HG03469 (cell line): ENCODE measurements at regions not wholly inside any gene's neighbourhood (a gene's known extent, or its start where the extent isn't known, plus 50 kb on each side); places are given as distances from the start of the nearest gene placed in this dataset.
"Not testable (repeated sequence)": the region's sequence is repeated elsewhere in the genome, so short reads cannot be mapped to it uniquely, and the experiment has no call there.

ENCODE experiments used
- ATAC-seq: cut with Tn5 transposase; IDR thresholded peaks from one replicate; pipeline ENCODE4 v1.9.1; 2021; ENCODE audit warnings: mild to moderate bottlenecking, moderate library complexity, moderate number of reproducible peaks; ENCODE audit not compliant: unreplicated experiment

GRCh38 chr1:232146514-232146913 lies 483.4 kb downstream of the SIPA1L2 start:
- no peak for ATAC-seq

GRCh38 chr1:232145768-232146167 lies 484.2 kb downstream of the SIPA1L2 start:
- ATAC-seq = no peak

GRCh38 chr1:232144696-232145230 lies 485.2 kb downstream of the SIPA1L2 start:
- no peak for ATAC-seq

- ATAC-seq = no peak
Measured at GRCh38 chr1:232143315-232143886, 486.5 kb downstream of the SIPA1L2 start.

GRCh38 chr1:232142403-232143314 lies 487.3 kb downstream of the SIPA1L2 start:
- ATAC-seq = no peak

- ATAC-seq = not testable (repeated sequence)
Measured at GRCh38 chr1:232141167-232141448, 488.8 kb downstream of the SIPA1L2 start.

- no peak for ATAC-seq
Measured at GRCh38 chr1:232140419-232141166, 489.3 kb downstream of the SIPA1L2 start.

GRCh38 chr1:232139444-232139843 lies 490.5 kb downstream of the SIPA1L2 start:
- ATAC-seq = no peak

GRCh38 chr1:232138044-232138443 lies 491.9 kb downstream of the SIPA1L2 start:
- no peak for ATAC-seq

GRCh38 chr1:232137066-232137465 lies 492.9 kb downstream of the SIPA1L2 start:
- ATAC-seq = no peak

- no peak for ATAC-seq
Measured at GRCh38 chr1:232136136-232136535, 493.8 kb downstream of the SIPA1L2 start.

GRCh38 chr1:232134365-232134764 lies 495.6 kb downstream of the SIPA1L2 start:
- ATAC-seq = no peak

GRCh38 chr1:232132572-232132971 lies 497.4 kb downstream of the SIPA1L2 start:
- no peak for ATAC-seq

GRCh38 chr1:232131715-232132391 lies 498.1 kb downstream of the SIPA1L2 start:
- no peak for ATAC-seq

GRCh38 chr1:232130815-232131480 lies 499.0 kb downstream of the SIPA1L2 start:
- ATAC-seq = no peak

- no peak for ATAC-seq
Measured at GRCh38 chr1:232127190-232127589, 500.6 kb downstream of the DISC1 start.

- ATAC-seq = no peak
Measured at GRCh38 chr1:232123775-232124659, 497.4 kb downstream of the DISC1 start.

GRCh38 chr1:232117903-232118302 lies 491.3 kb downstream of the DISC1 start:
- not testable (repeated sequence) for ATAC-seq

- ATAC-seq = no peak
Measured at GRCh38 chr1:232114985-232115384, 488.4 kb downstream of the DISC1 start.
